ENCODE measurements at regions not wholly inside any gene's neighbourhood (a gene's known extent, or its start where the extent isn't known, plus 50 kb on each side); places are given as distances from the start of the nearest gene placed in this dataset.

GRCh38 chr9:93900971-93901861 lies 53.9 kb downstream of the BARX1 start:
- no peak for TF ChIP-seq CTCF (IDR thresholded peaks at IDR 0.05 in 4 of 5, conservative IDR thresholded peaks at IDR 0.05 in 1 of 5)
- TF ChIP-seq POLR2A (IDR thresholded peaks at IDR 0.05), result no peak

Measured in gastrocnemius medialis (tissue), 4 donors.